Testis (tissue), 2 donors: ENCODE measurements at regions not wholly inside any gene's neighbourhood (a gene's known extent, or its start where the extent isn't known, plus 50 kb on each side); places are given as distances from the start of the nearest gene placed in this dataset.

ENCODE experiments used
- POLR2A ChIP-seq: fragments of 450-650 bp; IDR thresholded peaks from one replicate; pipeline ENCODE4 v1.6.1; 2017; ENCODE audit warnings: antibody characterized with exemption, mild to moderate bottlenecking, moderate library complexity
- TF ChIP-seq, protein P1 (sequence below), 3 experiments: fragments of 450-650 bp in 2 of 3; fragments of 200-600 bp in 1 of 3; sonication (generic) in 1 of 3; IDR thresholded peaks; one replicate each; pipeline ENCODE4 v1.5.1; 2016 to 2019; ENCODE audit warnings: antibody characterized with exemption in 3 of 3, mild to moderate bottlenecking in 2 of 3, moderate library complexity in 1 of 3

DNA sequence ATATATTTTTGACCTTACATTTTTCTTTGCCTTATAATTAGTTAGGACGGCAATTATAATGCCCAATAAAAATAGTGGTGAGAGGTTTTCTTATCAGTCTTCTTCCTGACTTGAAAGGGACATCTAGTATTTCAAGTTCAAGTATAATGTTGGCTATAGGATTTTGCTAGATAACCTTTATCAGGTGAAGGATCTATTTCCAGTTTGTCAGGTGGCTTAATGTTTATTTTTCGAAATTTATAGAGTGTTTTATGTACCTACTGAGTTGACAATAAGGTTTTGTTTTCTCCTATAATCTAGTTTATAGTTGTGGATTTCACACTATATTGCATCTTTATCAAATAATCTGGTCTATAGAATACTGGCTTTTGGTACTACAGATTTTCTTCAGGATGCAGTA is 351.8 kb upstream of the FGF13 start:
- TF ChIP-seq, protein P1, sequence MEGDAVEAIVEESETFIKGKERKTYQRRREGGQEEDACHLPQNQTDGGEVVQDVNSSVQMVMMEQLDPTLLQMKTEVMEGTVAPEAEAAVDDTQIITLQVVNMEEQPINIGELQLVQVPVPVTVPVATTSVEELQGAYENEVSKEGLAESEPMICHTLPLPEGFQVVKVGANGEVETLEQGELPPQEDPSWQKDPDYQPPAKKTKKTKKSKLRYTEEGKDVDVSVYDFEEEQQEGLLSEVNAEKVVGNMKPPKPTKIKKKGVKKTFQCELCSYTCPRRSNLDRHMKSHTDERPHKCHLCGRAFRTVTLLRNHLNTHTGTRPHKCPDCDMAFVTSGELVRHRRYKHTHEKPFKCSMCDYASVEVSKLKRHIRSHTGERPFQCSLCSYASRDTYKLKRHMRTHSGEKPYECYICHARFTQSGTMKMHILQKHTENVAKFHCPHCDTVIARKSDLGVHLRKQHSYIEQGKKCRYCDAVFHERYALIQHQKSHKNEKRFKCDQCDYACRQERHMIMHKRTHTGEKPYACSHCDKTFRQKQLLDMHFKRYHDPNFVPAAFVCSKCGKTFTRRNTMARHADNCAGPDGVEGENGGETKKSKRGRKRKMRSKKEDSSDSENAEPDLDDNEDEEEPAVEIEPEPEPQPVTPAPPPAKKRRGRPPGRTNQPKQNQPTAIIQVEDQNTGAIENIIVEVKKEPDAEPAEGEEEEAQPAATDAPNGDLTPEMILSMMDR (IDR thresholded peaks at IDR 0.05), result no peak
- TF ChIP-seq POLR2A, result no peak
